ENCODE measurements at regions not wholly inside any gene's neighbourhood (a gene's known extent, or its start where the extent isn't known, plus 50 kb on each side); places are given as distances from the start of the nearest gene placed in this dataset.

DNA sequence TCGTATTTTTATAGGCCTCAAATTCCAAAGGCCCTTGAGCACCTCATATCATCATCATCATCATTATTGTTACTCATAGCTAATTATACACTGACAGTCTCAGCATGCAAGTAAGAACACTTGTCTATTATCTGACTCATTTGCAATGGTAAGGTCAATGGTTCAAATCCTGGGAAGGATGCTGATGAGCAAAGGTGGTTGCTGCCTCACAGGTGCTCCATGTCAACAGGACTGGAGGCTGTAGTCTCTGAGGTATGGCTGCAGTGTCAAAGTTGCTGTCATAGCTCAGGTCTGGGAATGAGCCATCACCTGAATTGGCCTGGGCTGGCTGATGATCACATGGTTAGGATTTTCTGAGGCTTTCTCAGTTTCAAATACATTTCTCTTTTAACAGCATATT is 379.3 kb downstream of the BCL11A start:
- TF ChIP-seq CHD4 (IDR thresholded peaks at IDR 0.05; ENCODE audit: borderline replicate concordance) = no peak
- no peak for TF ChIP-seq CTCF (IDR thresholded peaks at IDR 0.05)
- TF ChIP-seq REST (IDR thresholded peaks at IDR 0.05) = no peak
- TF ChIP-seq BHLHE40 (IDR thresholded peaks at IDR 0.05; ENCODE audit: low read depth, low read length) = no peak
- no peak for TF ChIP-seq POLR2A (IDR thresholded peaks at IDR 0.05; ENCODE audit: low read length)
- no peak for TF ChIP-seq RFX5 (IDR thresholded peaks at IDR 0.05)
- no peak for TF ChIP-seq MAZ (IDR thresholded peaks at IDR 0.05; ENCODE audit: borderline replicate concordance, low read depth, low read length)
- TF ChIP-seq MYC (IDR thresholded peaks at IDR 0.05; ENCODE audit: borderline replicate concordance, low read length) = no peak

All from A549 (cell line).